GM23248 (cell line): ENCODE measurements at regions not wholly inside any gene's neighbourhood (a gene's known extent, or its start where the extent isn't known, plus 50 kb on each side); places are given as distances from the start of the nearest gene placed in this dataset.

Experiments used
- EZH2 ChIP-seq: fragments of 200-600 bp; sonication (generic); IDR thresholded peaks from 2 replicates; pipeline ENCODE4 v1.6.1; 2018; ENCODE audit warnings: antibody characterized with exemption, mild to moderate bottlenecking; ENCODE audit not compliant: insufficient read depth, poor library complexity, severe bottlenecking
- EZH2phosphoT487 ChIP-seq: fragments of 200-600 bp; sonication (generic); IDR thresholded peaks from 2 replicates; pipeline ENCODE4 v1.6.1; 2018; ENCODE audit warnings: antibody characterized with exemption, moderate library complexity, mild to moderate bottlenecking, low read depth; ENCODE audit not compliant: insufficient read depth

- TF ChIP-seq EZH2 = no peak
- no peak for TF ChIP-seq EZH2phosphoT487
These were observed 180.3 kb downstream of the CRPPA start for GRCh38 chr7:16241017-16241416.
